AG09309 (cell line): ENCODE measurements at regions not wholly inside any gene's neighbourhood (a gene's known extent, or its start where the extent isn't known, plus 50 kb on each side); places are given as distances from the start of the nearest gene placed in this dataset.

ENCODE experiments used
- DNase-seq: peaks from one replicate; pipeline ENCODE4 v3.0.0-alpha.2; 2010; ENCODE audit warnings: low read depth
- H3K4me3 ChIP-seq: 2 replicates; pipeline ENCODE4 v1.5.1; 2011; ENCODE audit warnings: mild to moderate bottlenecking, low read depth, low read length, moderate library complexity; ENCODE audit not compliant: control insufficient read depth
- CTCF ChIP-seq: IDR thresholded peaks from 2 replicates; pipeline ENCODE4 v1.5.1; 2011; ENCODE audit warnings: mild to moderate bottlenecking, low read depth, low read length, inconsistent platforms; ENCODE audit not compliant: insufficient read depth, control insufficient read depth; ENCODE audit errors: missing control alignments

GRCh38 chr13:88436974-88437373, 765.8 kb downstream of the SLITRK5 start:
- no peak overlapping the region for H3K4me3 ChIP-seq
- TF ChIP-seq CTCF = no peak
- no peak for DNase-seq

GRCh38 chr13:88450515-88450914, 779.3 kb downstream of the SLITRK5 start:
- TF ChIP-seq CTCF = no peak
- DNase-seq = no peak
- H3K4me3 ChIP-seq = no peak overlapping the region

DNA sequence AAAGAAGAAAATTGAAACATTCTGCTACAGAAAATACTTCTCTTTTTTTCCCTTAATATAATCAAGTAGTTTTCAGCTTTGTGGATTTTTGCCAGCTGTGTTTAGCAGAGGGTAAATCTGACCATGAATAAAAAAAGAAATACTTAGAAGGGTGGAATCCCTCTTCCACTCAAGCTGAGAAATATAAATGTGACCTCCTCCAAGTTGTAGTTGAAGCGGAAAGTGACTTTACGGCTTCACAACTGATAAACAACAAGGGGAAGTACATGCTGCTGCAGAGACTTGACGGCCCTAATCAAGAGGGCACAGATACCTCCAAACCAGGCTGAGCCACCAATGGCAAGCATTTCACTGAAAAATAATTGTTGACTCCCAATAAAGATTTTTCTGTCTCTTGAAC, 785.0 kb downstream of the SLITRK5 start:
- DNase-seq = no peak
- no peak overlapping the region for H3K4me3 ChIP-seq
- no peak for TF ChIP-seq CTCF

GRCh38 chr13:88459331-88459730, 788.2 kb downstream of the SLITRK5 start:
- no peak for TF ChIP-seq CTCF
- H3K4me3 ChIP-seq = no peak overlapping the region

GRCh38 chr13:88461272-88462009, 790.3 kb downstream of the SLITRK5 start:
- no peak overlapping the region for H3K4me3 ChIP-seq
- no peak for DNase-seq
- no peak for TF ChIP-seq CTCF

More at GRCh38 chr13:88459331-88459730, 788.2 kb downstream of the SLITRK5 start:
- DNase-seq = no peak

DNA sequence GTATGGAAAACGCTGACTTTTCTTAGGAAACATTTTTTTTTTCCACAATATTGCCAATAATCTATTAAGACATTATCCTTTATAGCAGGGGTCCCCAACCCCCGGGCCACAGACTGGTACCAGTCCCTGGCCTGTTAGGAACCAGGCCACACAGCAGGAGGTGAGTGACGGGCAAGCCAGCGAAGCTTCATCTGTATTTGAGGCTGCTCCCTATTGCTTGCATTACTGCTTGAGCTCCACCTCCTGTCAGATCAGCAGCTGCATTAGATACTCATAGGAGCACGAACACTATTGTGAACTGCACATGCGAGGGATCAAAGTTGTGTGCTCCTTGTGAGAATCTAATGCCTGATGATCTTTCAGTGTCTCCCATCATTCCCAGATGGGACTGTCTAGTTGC, 793.7 kb downstream of the SLITRK5 start:
- no peak for DNase-seq
- no peak overlapping the region for H3K4me3 ChIP-seq
- TF ChIP-seq CTCF = no peak
